K562 (cell line): ENCODE measurements at regions not wholly inside any gene's neighbourhood (a gene's known extent, or its start where the extent isn't known, plus 50 kb on each side); places are given as distances from the start of the nearest gene placed in this dataset.

Source experiments
- BHLHE40 ChIP-seq: IDR thresholded peaks from 2 replicates; pipeline ENCODE4 v1.6.1; 2011; ENCODE audit warnings: low read length, improper control_type of control experiment
- BRD9 ChIP-seq: fragments of 450-650 bp; IDR thresholded peaks from 2 replicates; pipeline ENCODE4 v1.6.1; 2018; ENCODE audit warnings: low read depth; ENCODE audit not compliant: partially characterized antibody
- EP300 ChIP-seq: IDR thresholded peaks from 2 replicates; pipeline ENCODE4 v1.6.1; 2012; ENCODE audit warnings: low read length, improper control_type of control experiment
- ETS2 ChIP-seq: IDR thresholded peaks from 2 replicates; pipeline ENCODE4 v1.6.1; 2016; ENCODE audit warnings: borderline replicate concordance, missing genetic modification characterization, mild to moderate bottlenecking, moderate library complexity, missing compliant biosample characterization; ENCODE audit not compliant: poor library complexity, severe bottlenecking
- MYC ChIP-seq, 2 experiments: fragments of 250-450 bp in 1 of 2; sonication (Bioruptor Pico) in 1 of 2; IDR thresholded peaks; 2 replicates each; pipeline versions ENCODE4 v1.5.1 to v1.6.1; 2012 to 2021; ENCODE audit warnings: low read depth in 2 of 2, borderline replicate concordance in 1 of 2, improper control_type of control experiment in 1 of 2, low read length in 1 of 2, mild to moderate bottlenecking in 1 of 2, moderate library complexity in 1 of 2
- RBM34 ChIP-seq: fragments of 200-400 bp; formaldehyde crosslinking; IDR thresholded peaks from 2 replicates; pipeline ENCODE4 v1.6.1; 2018; ENCODE audit warnings: low read length, borderline replicate concordance; ENCODE audit not compliant: insufficient read depth
- SOX6 ChIP-seq: fragments of 450-650 bp; IDR thresholded peaks from 2 replicates; pipeline ENCODE4 v1.6.1; 2014; ENCODE audit warnings: mild to moderate bottlenecking
- U2AF2 ChIP-seq: fragments of 200-400 bp; formaldehyde crosslinking; optimal IDR thresholded peaks from 2 replicates; pipeline ENCODE3; 2017; ENCODE audit warnings: low read depth, mild to moderate bottlenecking, low read length
- ZBTB43 ChIP-seq: sonication (generic); formaldehyde crosslinking; IDR thresholded peaks from 2 replicates; pipeline ENCODE4 v1.8.0; 2023; ENCODE audit warnings: mild to moderate bottlenecking, missing genetic modification reagents
- ZNF3 ChIP-seq: fragments of 250-450 bp; sonication (Bioruptor Pico); IDR thresholded peaks from 2 replicates; pipeline ENCODE4 v1.5.0; 2021; ENCODE audit warnings: mild to moderate bottlenecking, moderate library complexity
- ZNF398 ChIP-seq: fragments of 250-450 bp; sonication (Bioruptor Pico); IDR thresholded peaks from 2 replicates; pipeline ENCODE4 v1.8.0; 2021; ENCODE audit warnings: moderate library complexity, mild to moderate bottlenecking, inconsistent platforms
- ZNF586 ChIP-seq: fragments of 450-650 bp; formaldehyde crosslinking; conservative IDR thresholded peaks from 2 replicates; pipeline ENCODE4 v1.4.0; 2020; ENCODE audit warnings: mild to moderate bottlenecking, moderate library complexity
- ZNF644 ChIP-seq: fragments of 200-800 bp; sonication (Bioruptor generic); IDR thresholded peaks from 2 replicates; pipeline ENCODE4 v1.6.1; 2016; ENCODE audit warnings: low read depth, missing genetic modification characterization, missing compliant biosample characterization
- TF ChIP-seq, protein P1 (sequence below): conservative IDR thresholded peaks from 2 replicates; pipeline ENCODE4 v1.6.1; 2011; ENCODE audit warnings: low read depth, mild to moderate bottlenecking, low read length; ENCODE audit not compliant: control insufficient read depth
- TF ChIP-seq, protein P2 (sequence below): fragments of 450-650 bp; IDR thresholded peaks from 2 replicates; pipeline ENCODE4 v1.6.1; 2017; ENCODE audit warnings: mild to moderate bottlenecking, moderate library complexity

GRCh38 chr2:105576440-105577241 is 168.1 kb upstream of the NCK2 start (continued):
- TF ChIP-seq, protein P1, sequence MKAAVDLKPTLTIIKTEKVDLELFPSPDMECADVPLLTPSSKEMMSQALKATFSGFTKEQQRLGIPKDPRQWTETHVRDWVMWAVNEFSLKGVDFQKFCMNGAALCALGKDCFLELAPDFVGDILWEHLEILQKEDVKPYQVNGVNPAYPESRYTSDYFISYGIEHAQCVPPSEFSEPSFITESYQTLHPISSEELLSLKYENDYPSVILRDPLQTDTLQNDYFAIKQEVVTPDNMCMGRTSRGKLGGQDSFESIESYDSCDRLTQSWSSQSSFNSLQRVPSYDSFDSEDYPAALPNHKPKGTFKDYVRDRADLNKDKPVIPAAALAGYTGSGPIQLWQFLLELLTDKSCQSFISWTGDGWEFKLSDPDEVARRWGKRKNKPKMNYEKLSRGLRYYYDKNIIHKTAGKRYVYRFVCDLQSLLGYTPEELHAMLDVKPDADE, result no peak
- no peak for TF ChIP-seq BRD9
- TF ChIP-seq ZNF3 (CRISPR knock-in tag), result no peak
- TF ChIP-seq, protein P2, sequence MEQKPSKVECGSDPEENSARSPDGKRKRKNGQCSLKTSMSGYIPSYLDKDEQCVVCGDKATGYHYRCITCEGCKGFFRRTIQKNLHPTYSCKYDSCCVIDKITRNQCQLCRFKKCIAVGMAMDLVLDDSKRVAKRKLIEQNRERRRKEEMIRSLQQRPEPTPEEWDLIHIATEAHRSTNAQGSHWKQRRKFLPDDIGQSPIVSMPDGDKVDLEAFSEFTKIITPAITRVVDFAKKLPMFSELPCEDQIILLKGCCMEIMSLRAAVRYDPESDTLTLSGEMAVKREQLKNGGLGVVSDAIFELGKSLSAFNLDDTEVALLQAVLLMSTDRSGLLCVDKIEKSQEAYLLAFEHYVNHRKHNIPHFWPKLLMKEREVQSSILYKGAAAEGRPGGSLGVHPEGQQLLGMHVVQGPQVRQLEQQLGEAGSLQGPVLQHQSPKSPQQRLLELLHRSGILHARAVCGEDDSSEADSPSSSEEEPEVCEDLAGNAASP, result no peak
- no peak for TF ChIP-seq MYC (IDR thresholded peaks at IDR 0.05; ENCODE audit: low read depth, low read length)
- TF ChIP-seq MYC (CRISPR knock-in tag; IDR thresholded peaks at IDR 0.05; ENCODE audit: borderline replicate concordance, low read depth), result no peak
- no peak for TF ChIP-seq ZNF398 (CRISPR knock-in tag)
- TF ChIP-seq ETS2 (tag), result no peak
- no peak for TF ChIP-seq ZBTB43
- TF ChIP-seq EP300, result no peak
- TF ChIP-seq SOX6, result 0 out of 2 replicates have a peak, but pooled peaks have one; percentile 27
- no peak for TF ChIP-seq RBM34
- no peak for TF ChIP-seq ZNF644 (tag)
- no peak for TF ChIP-seq ZNF586 (CRISPR knock-in tag)
- no peak for TF ChIP-seq U2AF2
- TF ChIP-seq BHLHE40, result no peak
